GM21717 (cell line): ENCODE measurements at regions not wholly inside any gene's neighbourhood (a gene's known extent, or its start where the extent isn't known, plus 50 kb on each side); places are given as distances from the start of the nearest gene placed in this dataset.
"Not testable (repeated sequence)": the region's sequence is repeated elsewhere in the genome, so short reads cannot be mapped to it uniquely, and the experiment has no call there.

Experiments
- ATAC-seq: cut with Tn5 transposase; IDR thresholded peaks from one replicate; pipeline ENCODE4 v1.9.1; 2021; ENCODE audit warnings: mild to moderate bottlenecking, moderate library complexity; ENCODE audit not compliant: unreplicated experiment

- no peak for ATAC-seq
These were observed 381.8 kb downstream of the MLLT3 start for GRCh38 chr9:20240498-20240897.

DNA sequence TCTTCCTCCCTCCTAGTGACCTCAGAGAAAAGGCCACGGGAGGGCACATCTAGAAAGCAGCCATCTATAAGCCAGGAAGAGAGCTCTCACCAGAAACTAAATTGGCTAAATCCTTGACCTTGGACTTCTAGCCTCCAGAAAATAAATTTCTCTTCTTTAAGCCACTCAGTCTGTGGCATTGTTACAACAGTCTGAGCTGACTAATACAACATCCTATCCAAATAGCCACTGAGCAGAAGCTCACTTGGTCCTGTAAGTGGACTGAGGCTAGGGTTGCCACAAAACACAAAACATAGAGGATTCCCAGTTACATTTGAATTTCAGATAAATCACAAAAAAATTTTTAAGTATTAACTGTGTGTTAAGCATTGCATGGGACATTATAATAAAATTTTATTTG lies 383.4 kb downstream of the MLLT3 start:
- ATAC-seq, result no peak

- no peak for ATAC-seq
These were observed 384.6 kb downstream of the MLLT3 start for GRCh38 chr9:20237686-20238085.

DNA sequence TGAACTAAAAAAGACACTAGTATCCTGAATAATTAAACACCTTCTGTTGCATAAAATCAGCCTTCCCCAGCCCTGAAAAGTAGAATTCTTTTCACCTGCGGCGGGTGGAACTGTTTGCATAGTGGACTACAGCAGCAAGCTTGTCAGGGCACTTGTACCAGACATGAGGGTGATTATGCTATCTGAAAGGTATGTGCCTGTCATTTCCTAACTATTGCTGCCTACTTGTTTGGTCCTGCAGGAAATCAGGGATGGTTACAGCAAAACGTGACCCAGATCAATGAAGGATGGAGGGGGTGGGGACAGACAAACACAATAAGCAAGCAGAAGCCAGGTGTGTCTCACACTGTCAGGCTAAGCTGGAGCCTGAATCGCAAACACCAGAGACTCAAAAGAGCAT lies 385.6 kb downstream of the MLLT3 start:
- ATAC-seq, result no peak

- ATAC-seq, result not testable (repeated sequence)
These were observed 387.1 kb downstream of the MLLT3 start for GRCh38 chr9:20235206-20235605.

DNA sequence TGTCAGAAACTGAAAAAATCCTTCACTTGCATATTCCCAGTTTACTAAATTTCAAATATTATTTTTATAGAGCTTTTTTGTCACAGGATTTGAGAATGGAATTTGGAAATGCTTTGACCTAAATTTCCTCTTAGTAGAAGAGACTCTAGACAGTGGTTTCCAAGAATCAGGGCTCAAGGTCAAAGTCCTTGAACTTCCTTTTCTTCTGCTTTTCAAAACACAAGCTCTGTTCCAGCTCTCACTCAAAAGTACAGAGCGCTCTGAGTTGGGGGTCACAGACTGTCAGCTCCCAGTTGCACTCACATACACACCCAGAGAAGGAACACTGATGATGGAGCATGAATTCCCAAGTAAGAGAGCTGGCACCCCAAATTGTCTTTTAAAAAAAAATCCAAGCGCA lies 394.2 kb downstream of the MLLT3 start:
- no peak for ATAC-seq

DNA sequence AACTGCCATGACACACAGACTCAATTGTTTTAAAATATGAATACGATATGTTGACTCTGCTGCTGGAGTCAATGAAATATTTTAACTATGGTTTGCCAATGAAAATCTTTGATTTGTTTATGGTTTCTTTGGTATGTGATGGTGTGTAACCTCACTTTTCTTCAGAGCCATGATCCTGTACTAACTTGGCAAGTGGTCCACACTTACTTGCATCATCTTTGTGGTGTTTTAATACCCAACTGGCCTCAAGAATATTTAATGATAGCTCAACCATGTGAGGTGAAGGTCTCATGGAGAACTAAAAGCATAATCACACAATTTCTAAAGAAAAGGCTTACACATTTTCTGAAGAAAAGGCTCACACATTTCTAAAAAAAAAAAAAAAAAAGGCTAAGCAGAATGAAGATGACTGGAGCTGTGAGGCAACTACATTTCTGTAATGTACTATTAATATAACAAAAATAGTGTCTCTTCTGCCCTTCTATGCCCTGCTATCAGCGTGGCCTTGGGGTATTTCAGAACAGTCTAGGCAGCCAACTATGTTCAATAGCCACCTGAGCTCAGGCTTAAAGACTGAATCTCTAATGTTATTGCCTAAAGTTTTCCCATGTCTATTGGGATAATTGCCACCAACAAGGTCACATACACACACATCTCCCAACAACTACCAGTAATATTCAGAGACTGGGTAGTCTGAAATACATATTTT lies 395.0 kb downstream of the MLLT3 start:
- no peak for ATAC-seq

GRCh38 chr9:20226345-20226744 lies 396.0 kb downstream of the MLLT3 start:
- ATAC-seq, result no peak

DNA sequence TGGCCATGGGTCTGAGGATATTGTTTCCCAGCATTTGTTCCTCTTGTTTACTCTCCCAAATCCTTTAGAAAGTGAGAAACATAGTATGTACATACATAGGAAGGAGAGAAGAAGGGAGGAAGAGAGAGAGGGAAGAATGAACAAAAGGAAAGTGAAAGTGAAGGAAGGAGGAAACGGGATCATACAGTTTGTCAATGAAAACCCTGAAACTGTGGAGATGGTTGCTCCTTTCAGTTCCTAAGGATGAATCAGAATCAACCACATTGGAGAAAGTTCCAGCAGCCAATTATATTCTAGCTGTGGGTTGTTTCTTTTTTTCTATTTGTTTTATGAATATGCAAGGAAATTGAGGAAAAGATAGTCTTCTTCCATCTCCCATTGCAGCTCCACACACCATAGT lies 396.5 kb downstream of the MLLT3 start:
- no peak for ATAC-seq

- no peak for ATAC-seq
These were observed 397.5 kb downstream of the MLLT3 start for GRCh38 chr9:20224756-20225155.

DNA sequence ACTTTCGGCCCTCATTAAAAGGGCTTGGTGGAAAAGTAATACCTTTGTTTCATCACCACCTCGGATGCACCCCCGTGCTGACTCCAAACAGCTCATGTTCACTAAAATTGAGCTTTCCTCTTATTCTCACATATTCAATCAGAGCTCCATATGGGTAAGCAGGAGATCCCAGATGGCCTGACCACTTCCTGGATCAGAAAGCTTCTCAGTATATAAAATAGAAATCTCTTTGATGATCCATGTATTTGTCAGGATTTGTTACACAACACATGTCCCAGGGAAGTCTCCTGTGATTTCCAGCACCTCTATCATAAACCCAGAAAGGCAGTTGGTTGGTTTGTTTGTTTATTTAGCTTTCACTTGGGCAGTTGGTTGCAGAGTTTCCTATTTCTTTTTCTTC lies 402.0 kb downstream of the MLLT3 start:
- no peak for ATAC-seq

DNA sequence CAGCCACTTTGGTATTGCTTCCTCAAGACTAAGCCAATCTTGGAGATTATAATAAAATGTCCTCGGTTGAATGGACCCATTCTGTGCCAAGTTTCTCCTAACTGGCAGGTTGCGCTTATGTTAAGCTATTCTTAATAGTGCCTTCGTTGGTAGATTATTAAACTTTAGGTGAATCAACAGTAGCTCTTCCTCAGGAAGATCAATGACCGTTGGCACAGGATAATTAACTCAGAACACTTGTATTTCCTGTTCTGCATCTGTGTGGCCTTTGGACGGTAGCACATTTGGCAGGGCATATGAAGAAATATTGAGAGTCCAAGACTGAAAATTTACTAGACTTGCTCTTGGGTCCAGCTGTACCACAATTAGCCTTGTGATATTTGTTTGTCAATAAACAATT lies 402.9 kb downstream of the MLLT3 start:
- ATAC-seq, result no peak

GRCh38 chr9:20217596-20217995 lies 404.7 kb downstream of the MLLT3 start:
- no peak for ATAC-seq

DNA sequence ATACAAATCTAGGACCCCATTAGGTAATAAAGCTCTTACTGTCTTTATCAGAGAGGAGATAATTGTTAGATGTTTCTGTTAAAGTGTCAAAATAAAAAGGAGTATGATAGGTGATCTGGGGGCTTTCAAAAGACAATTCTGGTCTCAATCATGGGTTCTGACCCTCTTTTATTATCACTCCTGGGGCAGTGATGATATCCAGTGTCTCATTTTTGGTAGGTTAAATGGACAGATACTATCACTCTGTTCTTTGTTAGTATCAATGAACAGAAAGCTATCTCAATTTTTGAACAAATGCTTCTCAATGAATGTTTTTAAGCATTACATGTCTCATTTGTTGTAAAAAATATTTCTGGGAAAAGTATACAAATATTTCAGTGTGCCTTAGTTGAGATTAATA lies 405.9 kb downstream of the MLLT3 start:
- ATAC-seq, result no peak

DNA sequence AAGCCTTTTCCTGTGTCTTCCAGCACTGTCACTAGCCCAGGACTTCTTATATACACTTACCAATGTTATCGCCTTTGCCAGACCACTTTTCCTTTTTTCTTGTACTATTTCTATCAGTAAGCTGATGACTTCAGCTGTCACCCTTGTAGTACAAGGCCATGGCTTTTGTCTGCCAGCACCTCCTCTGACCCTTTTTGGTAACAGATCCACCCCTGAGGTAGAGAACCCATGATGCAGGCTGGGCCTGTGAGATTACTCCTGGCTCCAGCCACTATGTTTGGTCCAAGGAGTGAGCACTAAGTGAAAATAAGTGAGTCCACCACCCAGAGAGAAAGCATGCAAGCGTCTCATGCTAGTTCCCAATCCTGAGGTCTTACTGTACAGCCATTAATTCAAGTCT lies 406.7 kb downstream of the MLLT3 start:
- ATAC-seq, result no peak

GRCh38 chr9:20212806-20213205 lies 409.5 kb downstream of the MLLT3 start:
- no peak for ATAC-seq

GRCh38 chr9:20209391-20210340 lies 412.6 kb downstream of the MLLT3 start:
- ATAC-seq, result no peak

DNA sequence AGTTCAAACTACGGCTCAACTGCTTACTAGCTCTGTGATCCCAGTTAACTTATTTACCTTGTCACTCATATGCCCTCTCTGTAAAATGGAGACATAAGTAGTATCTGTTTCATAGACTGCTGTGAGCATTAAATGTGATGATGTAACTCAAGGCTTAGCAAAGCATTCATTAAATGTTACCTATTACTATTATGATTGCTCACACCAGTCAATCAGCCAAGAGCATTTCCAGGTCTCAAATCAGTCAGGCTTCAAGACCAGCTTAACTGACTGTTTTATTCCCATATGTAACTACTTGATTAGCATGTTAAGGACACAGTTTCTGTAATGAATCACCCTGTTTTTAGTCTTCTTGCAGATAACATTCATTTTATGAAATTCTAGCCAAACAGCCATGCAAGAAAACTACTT lies 413.3 kb downstream of the MLLT3 start:
- no peak for ATAC-seq

DNA sequence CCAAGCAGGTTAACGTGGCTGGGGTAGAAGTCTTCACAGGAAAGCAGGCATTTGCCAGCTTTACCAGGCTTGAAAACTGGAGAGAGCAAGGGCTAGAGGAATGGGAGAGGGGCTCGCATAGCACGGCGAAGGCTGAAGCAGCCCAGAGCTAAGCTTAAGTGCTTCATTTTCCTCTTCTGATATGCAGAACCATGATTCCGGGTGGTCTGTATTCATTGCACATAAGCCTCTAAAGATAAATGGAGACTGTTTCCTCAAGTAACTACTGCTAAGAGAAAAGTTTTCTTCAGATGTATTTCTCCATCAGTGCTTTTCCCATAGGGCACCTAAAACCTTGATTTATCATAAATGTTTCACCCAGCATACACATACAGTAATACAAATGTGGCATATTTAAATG lies 414.1 kb downstream of the MLLT3 start:
- ATAC-seq, result no peak

- ATAC-seq, result no peak
These were observed 415.1 kb downstream of the MLLT3 start for GRCh38 chr9:20207176-20207575.

GRCh38 chr9:20205821-20206220 lies 416.5 kb downstream of the MLLT3 start:
- ATAC-seq, result no peak

- ATAC-seq, result no peak
These were observed 412.2 kb upstream of the SLC24A2 start for GRCh38 chr9:20200991-20201431.
